HG02571 (cell line): ENCODE measurements at regions not wholly inside any gene's neighbourhood (a gene's known extent, or its start where the extent isn't known, plus 50 kb on each side); places are given as distances from the start of the nearest gene placed in this dataset.

Source experiments
- ATAC-seq: cut with Tn5 transposase; IDR thresholded peaks from one replicate; pipeline ENCODE4 v1.9.1; 2021; ENCODE audit warnings: mild to moderate bottlenecking, moderate library complexity; ENCODE audit not compliant: unreplicated experiment

DNA sequence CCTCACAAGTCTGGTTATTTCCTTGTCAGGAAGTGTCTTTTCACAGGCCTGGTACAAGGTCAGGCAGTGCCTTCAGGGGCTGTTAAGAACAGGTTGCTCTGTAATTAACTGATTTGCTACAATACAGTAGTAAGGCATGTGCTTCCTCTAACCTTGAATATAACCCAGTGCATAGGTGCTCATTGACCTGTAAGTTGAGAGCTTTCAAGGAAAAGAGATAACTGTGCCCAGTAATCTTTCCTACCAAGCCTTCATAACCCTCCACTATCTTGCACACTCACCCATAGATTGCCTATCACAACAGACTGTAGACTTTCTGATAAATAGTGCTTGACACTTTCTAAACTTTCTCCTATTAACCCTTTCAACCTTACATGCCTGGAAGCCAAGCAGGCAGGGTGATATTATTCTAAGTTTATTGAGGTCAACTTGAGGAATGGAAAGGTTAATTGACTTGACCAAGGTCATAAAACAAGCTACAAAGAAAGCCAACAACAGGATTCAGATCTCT, 148.1 kb downstream of the PPARGC1A start:
- no peak for ATAC-seq

DNA sequence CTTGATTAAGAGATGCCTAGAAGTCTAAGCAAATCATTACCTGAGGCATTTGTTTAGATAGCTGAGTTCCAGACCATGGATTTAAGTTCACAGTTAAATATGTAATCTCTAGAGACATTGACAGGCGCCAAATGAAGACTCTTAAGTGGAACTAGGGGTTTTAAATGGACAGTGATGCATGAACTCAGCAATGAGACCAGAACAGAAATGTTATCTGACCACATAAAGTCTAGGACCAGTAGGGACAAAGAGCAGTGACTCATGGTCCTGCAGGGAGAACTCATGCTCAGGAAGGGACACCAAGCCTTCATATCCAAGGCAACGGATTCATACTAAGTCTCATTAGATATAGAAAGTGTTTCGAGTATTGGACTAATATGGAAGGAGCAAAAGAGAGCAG, 152.3 kb downstream of the PPARGC1A start:
- ATAC-seq: no peak

DNA sequence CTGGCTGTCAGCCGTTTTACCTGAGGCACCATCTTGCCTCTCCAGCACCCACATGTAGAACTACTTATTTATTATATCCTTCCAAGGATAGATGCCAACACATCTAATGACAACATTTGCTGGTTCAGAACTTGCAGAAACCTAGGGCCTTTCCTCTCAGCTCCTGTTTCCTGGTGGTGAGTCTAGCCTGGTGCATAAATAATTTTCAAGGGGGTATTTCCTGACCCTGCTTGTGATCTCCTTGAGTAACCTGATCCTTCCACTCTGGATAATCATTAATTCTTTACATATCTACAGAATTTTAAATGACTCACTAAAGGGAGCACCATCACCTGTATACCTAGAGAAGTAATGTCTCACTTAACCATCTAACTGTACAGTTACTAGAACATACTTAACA, 153.4 kb downstream of the PPARGC1A start:
- ATAC-seq: no peak

DNA sequence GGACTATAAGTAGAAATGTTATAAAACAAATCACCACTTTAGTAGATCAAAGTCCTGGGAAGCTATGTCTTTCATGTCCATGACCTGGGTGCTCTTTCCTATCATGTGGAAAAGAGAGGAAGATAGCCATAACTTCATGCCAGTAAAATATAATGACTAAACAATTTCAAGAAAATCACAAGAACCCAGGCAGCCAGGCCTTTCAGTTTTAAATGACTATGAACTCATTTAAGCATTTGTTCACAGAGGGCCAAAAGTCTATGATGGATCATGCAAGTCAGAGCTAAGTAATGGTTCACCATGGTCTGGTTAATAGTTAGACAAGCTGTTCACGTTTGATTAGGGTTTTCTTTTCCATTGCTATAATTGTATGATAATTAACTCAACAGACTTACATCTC, 155.8 kb downstream of the PPARGC1A start:
- no peak for ATAC-seq

DNA sequence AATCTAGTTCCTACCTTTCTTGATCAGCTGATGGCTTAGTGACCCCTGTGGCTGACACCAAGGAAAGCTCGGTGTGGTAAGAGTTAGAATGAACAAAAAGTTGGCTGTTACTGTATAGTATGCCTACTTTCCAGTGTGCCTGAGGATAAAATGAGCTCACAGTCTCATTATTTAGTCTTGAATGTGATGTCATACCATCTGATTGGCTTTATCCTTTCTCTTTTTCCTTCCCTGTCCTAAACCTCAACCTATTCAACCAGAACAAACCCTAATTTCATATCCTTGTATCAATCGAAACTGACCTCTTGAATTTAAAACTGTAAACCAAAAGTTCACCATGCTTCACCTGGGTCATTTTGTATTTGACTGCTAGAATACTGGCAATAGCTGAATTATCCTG, 156.4 kb downstream of the PPARGC1A start:
- ATAC-seq: no peak

DNA sequence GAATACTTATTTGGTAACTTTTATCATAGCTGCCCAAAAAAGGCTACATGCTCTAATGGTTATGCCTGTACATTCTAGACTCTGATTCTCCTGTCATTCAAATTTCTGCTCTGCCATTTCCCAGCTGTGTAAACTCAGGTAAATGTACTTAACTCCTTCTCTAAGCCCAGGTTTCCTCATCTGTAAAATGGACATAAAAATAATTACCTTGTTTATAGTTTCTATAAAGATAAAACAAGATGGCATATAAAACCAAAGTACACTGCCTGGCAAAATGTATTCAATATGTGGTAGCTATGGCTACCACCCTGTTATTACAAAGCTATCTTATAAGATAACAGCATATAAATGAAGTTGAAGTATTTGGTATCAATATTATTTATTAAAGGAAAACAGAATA, 158.8 kb downstream of the PPARGC1A start:
- ATAC-seq: no peak

DNA sequence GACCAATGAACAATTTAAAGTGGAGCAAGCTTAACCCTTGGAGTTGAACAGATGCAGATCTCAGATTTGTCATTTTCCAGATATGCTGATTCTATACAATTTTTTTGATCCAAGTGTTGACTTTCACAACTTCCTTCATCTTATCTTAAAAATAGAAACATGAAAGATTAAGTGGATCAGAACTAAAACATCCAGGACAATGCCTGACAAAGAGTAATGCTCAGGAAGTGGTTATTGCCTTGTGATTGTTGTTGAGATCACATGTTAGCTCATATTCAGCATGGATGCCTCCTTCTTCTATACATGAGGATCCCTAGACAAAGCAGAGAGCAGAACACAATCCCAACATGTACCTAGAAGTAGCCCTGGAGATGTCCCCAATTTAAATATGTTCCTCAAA, 160.9 kb downstream of the PPARGC1A start:
- ATAC-seq: no peak

DNA sequence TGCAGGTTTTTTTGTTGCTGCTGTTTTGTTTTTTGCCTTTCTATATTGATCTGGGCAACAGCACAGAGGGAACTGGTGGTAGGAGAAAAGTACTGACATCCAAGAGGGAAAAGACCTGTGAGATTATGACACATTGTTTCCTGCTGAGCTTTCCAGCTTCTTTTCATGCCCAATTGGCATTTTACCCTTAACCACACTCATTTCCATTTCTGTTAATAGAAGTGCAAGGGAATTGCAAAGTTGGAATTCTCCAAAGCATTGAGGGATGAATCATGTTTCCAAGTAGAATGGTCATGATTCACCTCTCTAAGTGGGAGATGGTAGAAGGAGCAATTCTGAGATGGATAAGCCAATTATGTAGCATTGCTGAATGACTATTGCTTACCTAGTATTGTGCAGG, 161.5 kb downstream of the PPARGC1A start:
- no peak for ATAC-seq

DNA sequence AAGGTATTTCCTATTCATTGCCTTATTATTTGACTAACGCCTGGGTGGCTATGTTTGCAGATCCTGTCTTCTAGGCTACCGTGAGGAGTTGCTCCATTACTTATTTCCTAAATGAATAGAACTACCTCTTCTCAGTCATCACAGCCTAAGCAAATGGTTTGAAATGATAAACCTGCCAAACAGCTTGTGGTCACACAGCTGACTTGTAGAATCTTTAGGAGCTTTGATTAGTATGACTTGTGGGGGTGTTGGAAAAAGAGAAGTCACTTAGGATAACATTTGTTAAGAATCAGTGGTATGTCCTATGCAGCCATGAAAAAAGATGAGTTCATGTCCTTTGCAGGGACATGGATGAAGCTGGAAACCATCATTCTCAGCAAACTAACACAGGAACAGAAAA, 169.3 kb downstream of the PPARGC1A start:
- no peak for ATAC-seq

DNA sequence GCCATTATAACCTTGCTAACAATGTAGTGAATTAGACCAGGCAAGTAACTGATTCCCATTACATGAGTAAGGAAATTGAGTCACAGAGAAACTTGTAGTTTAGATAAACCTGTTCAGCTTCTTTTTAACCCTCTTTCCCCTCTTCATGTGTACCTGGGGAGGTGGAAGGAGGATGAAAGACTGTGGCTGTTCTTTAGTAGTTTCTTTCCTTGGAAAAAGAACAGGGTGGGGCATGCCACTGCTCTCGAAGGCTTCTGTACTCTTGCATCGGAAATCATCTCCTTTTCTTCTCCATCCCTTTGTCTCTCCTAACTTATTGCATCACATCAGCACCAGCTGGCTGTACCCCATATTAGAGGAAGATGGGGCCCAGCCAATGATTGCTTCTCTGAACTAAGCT, 171.4 kb downstream of the PPARGC1A start:
- ATAC-seq: no peak

DNA sequence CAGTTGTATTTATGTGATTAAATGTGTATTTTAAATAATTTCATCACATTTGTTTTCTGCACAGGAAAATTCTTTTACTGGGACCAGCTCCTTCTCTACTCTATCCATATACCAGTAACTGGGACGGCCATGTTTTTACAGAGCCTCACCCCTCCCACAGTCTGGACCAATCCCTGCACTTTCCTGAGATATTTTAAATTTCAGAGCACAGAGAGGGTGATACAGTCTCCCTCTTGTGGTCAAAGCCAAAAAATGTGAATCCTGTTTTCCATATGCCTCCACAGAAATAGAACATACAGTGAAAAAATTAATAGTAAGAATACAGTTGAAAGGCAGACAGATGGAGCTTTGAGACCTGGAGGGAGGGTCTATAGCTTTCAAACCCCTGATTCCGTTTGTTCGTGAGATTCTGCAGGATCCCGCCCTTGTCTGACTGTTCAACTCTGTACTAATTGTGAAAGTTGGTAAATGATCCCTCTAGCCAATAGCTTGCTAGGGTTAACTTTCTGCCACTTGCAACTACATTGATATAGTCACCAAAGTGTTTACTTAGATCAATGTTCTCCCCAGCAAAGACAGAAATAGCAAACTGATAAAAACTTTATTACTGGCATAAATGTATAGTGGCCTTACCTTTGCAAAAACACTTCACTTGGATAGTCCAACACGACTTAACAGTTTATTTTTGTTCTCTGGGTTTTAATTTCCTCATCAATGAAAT, 172.2 kb downstream of the PPARGC1A start:
- no peak for ATAC-seq

DNA sequence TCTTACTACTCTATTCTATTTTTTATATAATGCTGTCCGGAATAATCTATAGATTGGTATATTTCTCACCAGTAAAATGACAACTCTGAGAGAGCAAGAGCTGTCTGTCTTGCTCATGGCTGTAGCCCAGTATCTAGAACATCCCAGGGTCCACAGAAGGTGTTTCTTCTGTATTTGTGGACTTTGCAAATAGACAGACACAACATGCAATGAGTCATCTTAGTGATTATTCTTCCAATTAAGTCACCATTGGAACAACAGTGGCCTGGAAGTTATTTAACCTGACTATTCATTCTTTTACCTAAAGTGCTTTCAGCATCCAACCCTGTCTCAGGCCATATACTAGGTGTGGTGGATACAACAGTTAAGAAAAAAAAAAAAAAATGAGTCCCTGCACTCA, 179.5 kb downstream of the PPARGC1A start:
- ATAC-seq: no peak

DNA sequence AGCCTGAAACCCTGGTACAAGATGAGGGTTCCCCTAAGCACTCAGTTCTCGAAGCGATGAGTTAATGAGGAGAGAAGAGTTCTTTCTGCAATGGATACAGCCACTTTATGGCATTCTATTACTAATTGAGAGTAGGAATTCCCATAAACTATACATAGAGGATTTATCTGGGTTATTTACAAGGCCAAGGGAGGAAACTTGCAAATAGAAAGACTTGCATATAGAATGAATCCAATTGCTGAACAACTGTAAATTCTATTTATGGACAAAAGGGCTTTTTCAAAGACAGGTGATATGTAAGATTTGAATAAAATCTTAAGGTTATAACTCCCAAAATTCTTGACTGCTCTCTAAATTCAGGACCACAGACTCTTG, 182.2 kb downstream of the PPARGC1A start:
- no peak for ATAC-seq

DNA sequence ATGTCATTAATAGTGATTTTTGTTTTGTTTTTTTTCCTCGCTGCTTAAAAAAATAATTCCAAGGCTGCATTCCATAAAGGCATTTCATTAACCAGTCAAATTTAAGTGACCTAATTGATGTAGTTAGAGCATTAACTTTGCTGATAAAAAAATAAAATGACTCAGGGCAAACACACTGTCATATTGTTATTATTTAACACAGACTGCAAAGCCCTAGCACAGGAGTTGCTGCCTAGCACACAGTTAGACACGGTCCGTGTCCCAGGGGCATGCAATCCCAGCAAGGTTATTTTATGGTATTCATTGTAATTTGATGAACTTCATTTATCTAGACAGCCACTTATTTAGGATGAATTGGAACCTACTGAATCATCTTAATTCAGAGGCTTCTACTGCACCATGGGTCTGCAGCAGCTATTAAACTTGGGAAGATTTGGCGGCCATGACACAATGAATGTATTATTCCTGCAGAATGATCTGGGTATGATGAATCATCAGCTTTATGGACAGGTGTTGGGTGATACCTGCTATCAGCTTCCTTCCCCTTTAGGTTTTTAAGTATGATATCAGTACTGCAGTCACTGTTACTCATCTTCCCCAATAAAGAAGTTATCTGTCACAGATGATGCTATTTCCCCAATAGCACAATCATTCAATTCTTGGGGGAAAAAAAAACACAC, 182.7 kb downstream of the PPARGC1A start:
- ATAC-seq: no peak

DNA sequence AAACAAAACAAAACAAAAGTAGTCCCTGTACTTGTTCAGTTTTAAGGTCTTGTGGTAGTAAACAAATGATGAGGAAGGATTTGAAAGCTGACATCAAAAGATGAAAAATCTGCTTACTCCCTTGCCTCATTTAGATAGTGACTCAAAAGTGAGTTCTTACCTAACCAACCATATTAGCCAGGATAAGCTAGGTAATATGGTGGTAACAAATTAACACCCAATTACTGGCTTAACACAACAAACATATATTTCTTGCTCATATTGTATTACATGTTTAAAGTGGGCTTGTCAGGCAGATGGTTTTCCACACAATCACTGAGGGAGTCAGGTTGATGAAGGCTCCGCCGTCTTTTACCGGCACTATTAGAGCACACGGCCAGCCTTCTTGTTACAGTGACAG, 189.7 kb downstream of the PPARGC1A start:
- ATAC-seq: no peak

DNA sequence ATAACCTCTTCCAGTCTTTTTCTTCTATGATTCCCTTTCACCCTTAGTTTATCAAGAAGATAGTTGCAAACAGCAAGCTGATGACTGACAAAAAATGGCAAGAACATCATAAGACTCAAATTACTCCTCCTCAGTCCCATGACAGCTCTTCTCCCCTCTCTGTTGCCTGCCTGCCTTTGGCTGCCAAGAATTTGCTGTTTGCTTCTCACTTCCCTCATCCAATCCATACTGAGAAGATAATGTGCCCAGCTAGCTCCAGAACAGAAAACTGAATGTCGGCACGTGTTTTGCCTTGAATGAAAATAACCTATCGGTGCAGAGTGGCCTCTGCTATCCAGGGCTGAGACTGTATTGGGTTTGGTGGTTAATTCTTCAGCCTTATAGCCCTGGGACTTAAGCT, 192.1 kb downstream of the PPARGC1A start:
- ATAC-seq: no peak

DNA sequence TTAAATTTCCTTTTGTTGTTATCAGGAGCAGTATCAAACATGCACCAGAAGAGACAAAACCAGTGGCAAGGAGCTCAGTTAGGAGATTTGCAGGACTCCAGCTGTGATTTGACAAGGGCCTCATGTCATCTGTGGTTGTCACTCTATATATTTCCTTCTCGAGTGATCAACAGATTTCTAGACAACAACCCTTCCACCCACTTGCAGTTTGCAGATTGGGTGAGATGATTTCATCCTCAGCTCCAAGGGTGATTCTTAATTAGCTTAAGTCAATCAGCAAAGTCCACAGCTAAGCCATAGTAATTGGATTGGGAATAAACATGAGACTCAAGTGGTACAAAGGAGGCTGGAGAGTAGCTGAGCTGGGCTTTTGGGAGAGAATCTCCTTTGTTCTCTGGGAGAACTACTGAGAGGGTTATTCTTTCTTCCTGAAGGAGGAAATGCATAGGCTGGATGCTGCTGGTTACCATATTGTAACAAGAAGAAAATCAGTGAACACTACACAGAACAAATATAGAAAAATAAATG, 192.8 kb downstream of the PPARGC1A start:
- no peak for ATAC-seq

DNA sequence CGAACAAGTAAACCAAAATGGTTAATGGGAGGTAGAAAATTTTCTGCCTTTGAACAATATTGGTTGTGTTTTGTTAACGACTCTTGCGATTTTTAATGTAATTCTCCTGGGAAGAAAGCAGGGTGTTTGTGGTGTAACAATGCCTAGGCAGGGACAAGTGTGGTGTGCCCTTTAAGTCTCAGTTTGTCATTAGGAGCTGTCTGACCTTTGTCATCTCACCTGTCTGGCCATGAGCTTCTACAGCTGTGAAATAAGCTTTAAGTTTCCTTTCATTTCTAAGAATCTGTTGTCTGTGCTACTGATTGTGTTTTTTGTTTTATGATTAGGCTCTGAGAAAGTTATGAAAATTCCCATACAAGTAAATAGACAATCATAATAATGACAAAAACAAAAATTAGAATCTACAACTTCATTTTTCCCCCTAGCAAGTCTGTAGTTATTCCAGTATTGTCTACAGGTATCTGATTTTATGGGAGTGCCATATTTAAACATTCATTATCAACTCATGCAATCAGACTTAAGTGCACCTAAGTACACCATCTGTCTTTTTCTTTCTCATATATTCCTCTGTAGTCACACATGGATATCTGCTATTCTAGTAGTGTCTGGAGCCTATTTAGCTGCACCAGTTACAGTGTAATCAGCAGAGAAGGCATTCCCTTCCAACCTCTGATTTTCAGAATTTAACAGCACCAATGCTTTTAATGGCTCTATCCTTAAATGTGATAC, 203.5 kb downstream of the PPARGC1A start:
- no peak for ATAC-seq

DNA sequence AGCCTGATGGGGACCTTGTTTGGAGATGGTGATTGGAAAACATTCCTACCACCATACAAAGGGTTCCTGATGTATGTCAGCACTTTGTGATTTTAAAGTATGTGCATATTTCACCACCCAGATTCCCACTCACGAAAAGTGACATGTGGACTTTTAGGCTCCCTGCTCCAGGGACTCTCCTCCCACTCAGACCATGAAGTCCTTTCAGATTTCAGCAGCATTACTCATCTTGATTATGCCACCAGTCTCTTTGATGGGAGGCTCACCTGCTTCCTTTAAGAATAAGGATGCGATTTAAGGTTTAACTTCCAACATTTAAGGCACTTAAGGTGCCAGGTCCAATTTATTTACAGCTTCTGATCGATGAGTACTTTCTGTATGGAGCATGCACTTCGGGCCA, 204.4 kb downstream of the PPARGC1A start:
- ATAC-seq: no peak

DNA sequence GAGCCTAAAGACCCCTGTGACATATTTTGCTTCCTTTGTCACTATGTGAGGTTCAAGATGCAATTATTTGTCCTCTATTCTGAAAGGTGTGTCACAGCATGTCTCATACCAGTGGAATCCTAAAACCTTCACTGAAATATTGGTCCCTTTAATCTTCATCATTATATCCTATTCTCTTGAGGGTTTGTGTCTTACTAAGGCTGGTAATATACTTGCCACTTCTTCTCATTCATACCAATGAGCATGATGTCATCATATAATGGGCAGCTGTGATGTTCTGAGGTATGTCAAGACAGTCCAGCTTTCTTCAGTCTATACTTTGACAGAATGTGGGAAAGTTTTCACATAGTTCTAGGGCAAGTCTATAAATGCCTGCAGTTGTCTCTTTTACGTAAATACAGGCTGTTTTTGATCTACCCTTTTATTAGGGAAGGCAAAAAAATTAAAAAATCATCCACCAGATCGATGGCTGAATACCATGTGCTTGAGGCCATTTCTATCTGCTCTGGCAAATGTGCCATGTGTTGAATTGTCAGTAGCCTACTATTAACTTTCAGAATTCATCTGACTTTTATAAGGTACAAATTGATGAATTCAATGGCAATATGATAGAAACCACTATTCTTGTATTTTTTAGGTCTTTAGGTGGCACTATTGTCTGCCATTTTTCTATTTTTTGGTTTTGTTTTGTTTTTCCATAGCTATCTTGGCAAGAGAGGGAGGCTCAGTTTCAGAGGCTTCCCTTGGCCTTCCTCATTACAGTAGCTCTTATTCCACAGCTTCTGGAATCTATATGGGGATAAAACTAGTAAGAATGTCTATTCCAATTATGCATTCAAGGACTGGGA, 209.0 kb downstream of the PPARGC1A start:
- no peak for ATAC-seq

DNA sequence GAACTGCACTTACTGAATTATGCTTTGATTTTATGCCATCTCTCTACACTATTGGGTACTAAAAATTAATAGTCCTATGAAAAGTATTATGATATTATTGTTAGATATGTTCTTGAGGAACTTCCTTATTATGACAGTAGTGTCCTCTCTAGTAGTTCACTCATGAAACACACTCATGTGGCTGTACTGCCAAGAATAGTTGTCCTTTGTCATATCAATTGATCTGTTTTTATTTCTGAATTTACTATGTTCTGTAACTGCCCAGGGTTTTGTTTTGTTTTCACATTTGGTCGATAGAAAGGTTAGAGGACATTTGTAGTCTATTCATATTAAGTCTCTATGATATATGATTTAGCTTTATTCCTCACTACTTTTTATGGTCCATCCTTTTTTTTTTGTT, 215.2 kb downstream of the PPARGC1A start:
- no peak for ATAC-seq
